ENCODE measurements at regions not wholly inside any gene's neighbourhood (a gene's known extent, or its start where the extent isn't known, plus 50 kb on each side); places are given as distances from the start of the nearest gene placed in this dataset.

DNA sequence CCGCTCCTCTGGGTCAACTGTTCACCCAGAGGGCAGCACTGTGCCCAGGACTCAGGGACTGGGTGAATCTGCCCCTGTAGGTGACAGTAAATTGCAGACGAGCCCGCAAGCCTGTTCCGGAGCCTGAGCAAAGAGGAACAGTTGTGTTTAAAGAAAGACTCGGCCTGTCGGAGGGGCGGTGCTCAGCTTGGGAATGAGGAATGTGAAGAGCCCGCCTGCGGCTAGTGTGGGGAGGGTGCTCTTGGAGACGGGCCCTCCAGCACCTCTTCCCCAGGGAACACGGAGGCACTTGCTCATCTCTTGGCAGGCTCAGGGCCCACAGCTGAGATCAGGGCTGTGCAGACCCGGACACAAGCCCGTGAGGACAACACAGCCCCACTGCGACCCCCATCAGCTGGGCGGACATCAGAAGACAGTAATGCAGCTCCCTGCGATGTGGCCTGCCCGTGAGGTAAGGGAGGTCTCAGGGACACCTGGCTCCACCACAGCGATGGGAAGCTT, 299.0 kb downstream of the NDUFA10 start:
- TF ChIP-seq, protein P1, sequence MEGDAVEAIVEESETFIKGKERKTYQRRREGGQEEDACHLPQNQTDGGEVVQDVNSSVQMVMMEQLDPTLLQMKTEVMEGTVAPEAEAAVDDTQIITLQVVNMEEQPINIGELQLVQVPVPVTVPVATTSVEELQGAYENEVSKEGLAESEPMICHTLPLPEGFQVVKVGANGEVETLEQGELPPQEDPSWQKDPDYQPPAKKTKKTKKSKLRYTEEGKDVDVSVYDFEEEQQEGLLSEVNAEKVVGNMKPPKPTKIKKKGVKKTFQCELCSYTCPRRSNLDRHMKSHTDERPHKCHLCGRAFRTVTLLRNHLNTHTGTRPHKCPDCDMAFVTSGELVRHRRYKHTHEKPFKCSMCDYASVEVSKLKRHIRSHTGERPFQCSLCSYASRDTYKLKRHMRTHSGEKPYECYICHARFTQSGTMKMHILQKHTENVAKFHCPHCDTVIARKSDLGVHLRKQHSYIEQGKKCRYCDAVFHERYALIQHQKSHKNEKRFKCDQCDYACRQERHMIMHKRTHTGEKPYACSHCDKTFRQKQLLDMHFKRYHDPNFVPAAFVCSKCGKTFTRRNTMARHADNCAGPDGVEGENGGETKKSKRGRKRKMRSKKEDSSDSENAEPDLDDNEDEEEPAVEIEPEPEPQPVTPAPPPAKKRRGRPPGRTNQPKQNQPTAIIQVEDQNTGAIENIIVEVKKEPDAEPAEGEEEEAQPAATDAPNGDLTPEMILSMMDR (IDR thresholded peaks at IDR 0.05) = no peak
- no peak for TF ChIP-seq POLR2AphosphoS5 (IDR thresholded peaks at IDR 0.05)
- no peak for TF ChIP-seq EP300 (IDR thresholded peaks at IDR 0.05; ENCODE audit: low read depth)
- TF ChIP-seq POLR2A (IDR thresholded peaks at IDR 0.05) = no peak
